ENCODE measurements at regions not wholly inside any gene's neighbourhood (a gene's known extent, or its start where the extent isn't known, plus 50 kb on each side); places are given as distances from the start of the nearest gene placed in this dataset.

- peak; percentile 28 to 63 (median 58) for TF ChIP-seq CTCF (IDR thresholded peaks at IDR 0.05)
- TF ChIP-seq POLR2A (IDR thresholded peaks at IDR 0.05): no peak
Observed at GRCh38 chr3:157572559-157573270, 69.5 kb upstream of the VEPH1 start.

All from Peyer's patch (tissue), 4 donors.